Astrocyte of the spinal cord (primary cell): ENCODE measurements at regions not wholly inside any gene's neighbourhood (a gene's known extent, or its start where the extent isn't known, plus 50 kb on each side); places are given as distances from the start of the nearest gene placed in this dataset.

Experiments used
- DNase-seq: peaks from one replicate; pipeline ENCODE4 v3.0.0; 2011; ENCODE audit warnings: low read depth, low spot score
- H3K4me3 ChIP-seq: 2 replicates; pipeline ENCODE4 v1.5.1; 2011; ENCODE audit warnings: low read depth, mild to moderate bottlenecking, low read length, moderate library complexity
- CTCF ChIP-seq: IDR thresholded peaks from 2 replicates; pipeline ENCODE4 v1.5.1; 2012; ENCODE audit warnings: low read depth, mild to moderate bottlenecking, low read length, inconsistent platforms
- in situ Hi-C: cut with HindIII; loops from 2 replicates; pipeline ENCODE4 v1.10.0; 2017; ENCODE audit warnings: low sequenced_read_pairs

GRCh38 chr15:25525741-25526140, 86.9 kb upstream of the UBE3A start:
- H3K4me3 ChIP-seq, result no peak overlapping the region
- in situ Hi-C loops, result no loop called here
- DNase-seq, result no peak
- TF ChIP-seq CTCF, result no peak

GRCh38 chr15:25515633-25516032, 76.8 kb upstream of the UBE3A start:
- TF ChIP-seq CTCF, result no peak
- DNase-seq, result no peak
- H3K4me3 ChIP-seq, result no peak overlapping the region
- in situ Hi-C loops, result no loop called here

- in situ Hi-C loops, result no loop called here
- TF ChIP-seq CTCF, result no peak
- no peak overlapping the region for H3K4me3 ChIP-seq
- DNase-seq, result no peak
Observed at GRCh38 chr15:25514522-25514921, 75.7 kb upstream of the UBE3A start.

GRCh38 chr15:25512957-25513356, 74.1 kb upstream of the UBE3A start:
- no peak overlapping the region for H3K4me3 ChIP-seq
- TF ChIP-seq CTCF, result no peak
- in situ Hi-C loops, result no loop called here
- DNase-seq, result no peak

GRCh38 chr15:25510146-25510545, 71.3 kb upstream of the UBE3A start:
- DNase-seq, result no peak
- in situ Hi-C loops, result no loop called here
- H3K4me3 ChIP-seq, result no peak overlapping the region
- no peak for TF ChIP-seq CTCF

GRCh38 chr15:25509703-25510102, 70.9 kb upstream of the UBE3A start:
- in situ Hi-C loops, result no loop called here
- TF ChIP-seq CTCF, result no peak
- H3K4me3 ChIP-seq, result no peak overlapping the region
- no peak for DNase-seq
